Vagina (tissue), 2 donors: ENCODE measurements at regions not wholly inside any gene's neighbourhood (a gene's known extent, or its start where the extent isn't known, plus 50 kb on each side); places are given as distances from the start of the nearest gene placed in this dataset.

Experiments used
- DNase-seq, 2 donors: peaks; one replicate each; pipeline ENCODE4 v3.0.0-alpha.2; 2017; ENCODE audit errors: extremely low spot score in 2 of 2
- H3K27ac ChIP-seq: fragments of 200-600 bp; sonication (generic); one replicate; pipeline ENCODE4 v1.5.1; 2019
- H3K27me3 ChIP-seq: fragments of 200-600 bp; sonication (generic); one replicate; pipeline ENCODE4 v1.5.1; 2019
- H3K36me3 ChIP-seq, 2 donors: fragments of 200-600 bp; sonication (generic); one replicate each; pipeline ENCODE4 v1.5.1; 2017 to 2019
- H3K4me1 ChIP-seq: fragments of 200-600 bp; sonication (generic); one replicate; pipeline ENCODE4 v1.5.1; 2019
- H3K4me3 ChIP-seq, 2 donors: fragments of 200-600 bp; sonication (generic); 1 replicate in 1 of 2; 2 replicates in 1 of 2; pipeline ENCODE4 v1.5.1; 2016 to 2019
- H3K9me3 ChIP-seq: fragments of 200-600 bp; sonication (generic); one replicate; pipeline ENCODE4 v1.5.1; 2019
- CTCF ChIP-seq, 3 experiments: fragments of 450-650 bp in 2 of 3; fragments of 200-600 bp in 1 of 3; sonication (generic) in 1 of 3; IDR thresholded peaks; one replicate each; pipeline ENCODE4 v1.5.1; 2017 to 2019; ENCODE audit warnings: antibody characterized with exemption in 3 of 3, mild to moderate bottlenecking in 2 of 3, moderate library complexity in 2 of 3
- POLR2A ChIP-seq, 2 donors: fragments of 450-650 bp; IDR thresholded peaks; one replicate each; pipeline ENCODE4 v1.6.1; 2017; ENCODE audit warnings: antibody characterized with exemption in 2 of 2, mild to moderate bottlenecking in 2 of 2, moderate library complexity in 2 of 2
- POLR2AphosphoS5 ChIP-seq, 2 donors: sonication (generic); formaldehyde crosslinking; IDR thresholded peaks; one replicate each; pipeline ENCODE4 v1.9.0; 2017; ENCODE audit warnings: antibody characterized with exemption in 2 of 2, mild to moderate bottlenecking in 2 of 2, low read depth in 1 of 2; ENCODE audit not compliant: insufficient read depth in 1 of 2
- intact Hi-C: fragments of 100-400 bp; cut with DNase I; formaldehyde crosslinking; loops from one replicate; pipeline ENCODE4 v1.15.1; 2023

- Histone ChIP-seq H3K27ac (no peak overlapping the region), H3K27me3 (no peaks in the 10 kb centered on the region), H3K4me3 (no peak overlapping the region), H3K9me3 (no peaks in the 10 kb centered on the region), H3K36me3 (no peaks in the 10 kb centered on the region), H3K4me1 (no peaks in the 10 kb centered on the region)
- TF ChIP-seq POLR2AphosphoS5 (IDR thresholded peaks at IDR 0.05; ENCODE audit: insufficient read depth in 1 of 2, low read depth in 1 of 2) (no peak), CTCF (IDR thresholded peaks at IDR 0.05) (no peak), POLR2A (IDR thresholded peaks at IDR 0.05) (no peak)
- DNase-seq, result no peak
- intact Hi-C loops, result no loop called here
These were observed 89.6 kb upstream of the MME start for GRCh38 chr3:154990543-154990942.

DNA sequence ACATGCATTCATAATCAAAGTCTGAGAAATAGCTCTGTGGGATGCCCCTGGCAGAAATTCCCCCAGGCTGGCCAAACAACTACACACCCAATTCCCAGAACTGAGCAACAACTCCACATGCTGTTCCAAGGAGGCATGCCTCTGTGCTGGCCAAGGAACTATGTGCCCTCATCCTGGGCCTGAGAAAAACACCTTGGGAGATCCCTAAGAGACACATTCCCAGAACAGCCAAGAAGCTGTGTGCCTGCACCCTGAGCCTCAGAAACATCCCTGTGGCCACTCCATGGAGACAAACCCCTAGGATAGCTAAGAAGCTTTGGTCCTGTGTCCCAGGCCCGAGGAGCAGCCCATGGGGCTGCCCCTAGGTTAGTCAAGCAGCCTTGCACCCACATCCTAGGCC, 92.3 kb upstream of the MME start:
- no peak overlapping the region for H3K4me3 ChIP-seq
- H3K9me3 ChIP-seq, result no peaks in the 10 kb centered on the region
- no peaks in the 10 kb centered on the region for H3K4me1 ChIP-seq
- H3K36me3 ChIP-seq, result no peaks in the 10 kb centered on the region
- H3K27me3 ChIP-seq, result no peaks in the 10 kb centered on the region
- no peak for DNase-seq
- TF ChIP-seq POLR2A (IDR thresholded peaks at IDR 0.05), result no peak
- no peak for TF ChIP-seq POLR2AphosphoS5 (IDR thresholded peaks at IDR 0.05; ENCODE audit: insufficient read depth in 1 of 2, low read depth in 1 of 2)
- no peak for TF ChIP-seq CTCF (IDR thresholded peaks at IDR 0.05)
- H3K27ac ChIP-seq, result no peak overlapping the region
- intact Hi-C loops, result no loop called here

DNA sequence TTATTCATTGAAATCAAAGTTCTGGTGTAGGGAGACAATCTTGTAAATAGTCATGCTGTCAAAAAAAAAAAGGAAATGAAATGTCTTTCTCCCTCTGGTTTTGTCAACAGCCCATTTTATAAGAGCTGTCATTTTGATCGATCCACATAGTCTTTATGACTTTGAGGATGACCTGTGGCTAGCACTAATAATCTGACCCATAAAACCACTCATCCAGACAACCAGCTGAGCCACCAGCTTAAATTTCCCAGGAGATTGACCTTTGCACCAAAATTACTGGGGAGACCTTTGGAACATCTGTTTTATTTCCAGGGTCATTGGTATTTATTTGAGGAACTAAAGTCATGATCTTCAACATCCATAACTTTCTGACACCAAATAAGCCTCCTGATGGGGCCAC, 98.5 kb upstream of the MME start:
- DNase-seq, result no peak

GRCh38 chr3:154981201-154981600, 98.9 kb upstream of the MME start:
- TF ChIP-seq POLR2AphosphoS5 (IDR thresholded peaks at IDR 0.05; ENCODE audit: insufficient read depth in 1 of 2, low read depth in 1 of 2) (no peak), CTCF (IDR thresholded peaks at IDR 0.05) (no peak), POLR2A (IDR thresholded peaks at IDR 0.05) (no peak)
- Histone ChIP-seq H3K4me3 (no peak overlapping the region), H3K27ac (no peak overlapping the region), H3K36me3 (no peaks in the 10 kb centered on the region), H3K27me3 (no peaks in the 10 kb centered on the region), H3K9me3 (no peaks in the 10 kb centered on the region), H3K4me1 (no peaks in the 10 kb centered on the region)
- no peak for DNase-seq
- intact Hi-C loops, result no loop called here

More for the DNA sequence above, 98.5 kb upstream of the MME start:
- H3K36me3 ChIP-seq, result no peaks in the 10 kb centered on the region
- no peaks in the 10 kb centered on the region for H3K27me3 ChIP-seq
- no peak overlapping the region for H3K4me3 ChIP-seq
- H3K9me3 ChIP-seq, result no peaks in the 10 kb centered on the region
- H3K27ac ChIP-seq, result no peak overlapping the region
- no peaks in the 10 kb centered on the region for H3K4me1 ChIP-seq
- no peak for TF ChIP-seq POLR2AphosphoS5 (IDR thresholded peaks at IDR 0.05; ENCODE audit: insufficient read depth in 1 of 2, low read depth in 1 of 2)
- no peak for TF ChIP-seq CTCF (IDR thresholded peaks at IDR 0.05)
- TF ChIP-seq POLR2A (IDR thresholded peaks at IDR 0.05), result no peak
- intact Hi-C loops, result no loop called here

DNA sequence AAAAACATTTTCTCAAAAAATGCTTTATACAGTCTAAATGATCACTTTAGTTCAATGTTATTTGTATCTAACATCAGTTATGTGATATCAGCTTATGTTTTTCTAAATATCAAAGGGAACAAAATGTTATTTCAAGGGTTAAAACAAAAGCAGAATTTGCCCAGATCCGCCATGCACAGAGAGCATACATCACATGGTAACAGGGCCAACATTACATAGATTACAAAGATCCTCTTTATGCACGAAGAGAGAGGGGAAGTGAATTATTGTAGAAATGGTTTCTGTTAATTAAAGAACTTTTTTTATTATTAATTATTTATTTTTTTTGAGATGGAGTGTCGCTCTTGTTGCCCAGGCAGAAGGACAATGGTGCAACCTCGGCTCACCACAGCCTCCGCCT, 100.8 kb upstream of the MME start:
- intact Hi-C loops, result no loop called here

More for the DNA sequence above, 100.8 kb upstream of the MME start:
- no peaks in the 10 kb centered on the region for H3K36me3 ChIP-seq
- no peak for DNase-seq
- no peaks in the 10 kb centered on the region for H3K27me3 ChIP-seq
- no peaks in the 10 kb centered on the region for H3K9me3 ChIP-seq
- TF ChIP-seq POLR2AphosphoS5 (IDR thresholded peaks at IDR 0.05; ENCODE audit: insufficient read depth in 1 of 2, low read depth in 1 of 2) (no peak), CTCF (IDR thresholded peaks at IDR 0.05) (no peak), POLR2A (IDR thresholded peaks at IDR 0.05) (no peak)
- H3K4me3 ChIP-seq, result no peak overlapping the region
- no peaks in the 10 kb centered on the region for H3K4me1 ChIP-seq
- no peak overlapping the region for H3K27ac ChIP-seq
